ENCODE measurements at regions not wholly inside any gene's neighbourhood (a gene's known extent, or its start where the extent isn't known, plus 50 kb on each side); places are given as distances from the start of the nearest gene placed in this dataset.

- no peaks in the 10 kb centered on the region for H3K9me3 ChIP-seq (ENCODE audit: control insufficient read depth, low read length)
- no peak overlapping the region for H3K14ac ChIP-seq (ENCODE audit: low read length in 2 of 2)
- no peak overlapping the region for H2BK5ac ChIP-seq (ENCODE audit: low read depth, low read length, poor library complexity, severe bottlenecking)
- no peak overlapping the region for H2AK5ac ChIP-seq (ENCODE audit: low read length, severe bottlenecking)
- DNase-seq, result peak; percentile 89
- H3K36me3 ChIP-seq (ENCODE audit: control insufficient read depth in 1 of 2, insufficient read depth in 2 of 2, low read depth in 1 of 2, low read length in 2 of 2), result no peaks in the 10 kb centered on the region
- no peaks in the 10 kb centered on the region for H3K79me1 ChIP-seq (replicated peaks; ENCODE audit: low read length, poor library complexity, severe bottlenecking)
- H3K27me3 ChIP-seq (ENCODE audit: control insufficient read depth in 1 of 2, insufficient read depth in 1 of 2, low read length in 2 of 2), result no peaks in the 10 kb centered on the region
- H3K23ac ChIP-seq (ENCODE audit: low read length in 2 of 2), result no peak overlapping the region
- no peak overlapping the region for H2AFZ ChIP-seq (ENCODE audit: low read depth, low read length)
- H2BK120ac ChIP-seq (ENCODE audit: low read depth, low read length), result no peak overlapping the region
- no peak overlapping the region for H3K27ac ChIP-seq (ENCODE audit: low read length, poor library complexity, severe bottlenecking)
- no peak overlapping the region for H3K18ac ChIP-seq (ENCODE audit: low read depth in 1 of 2, low read length in 2 of 2)
- no peak overlapping the region for H4K8ac ChIP-seq (ENCODE audit: low read length)
- H3K4me3 ChIP-seq (ENCODE audit: insufficient read depth in 1 of 2, low read depth in 1 of 2, low read length in 2 of 2), result no peak overlapping the region
- 86% methylated on average over 2 of the region's 2 CpGs for WGBS
- H2BK15ac ChIP-seq (ENCODE audit: low read depth, poor library complexity, severe bottlenecking), result no peak overlapping the region
- no peak overlapping the region for H4K91ac ChIP-seq (ENCODE audit: low read length)
- H3K4me1 ChIP-seq (ENCODE audit: control insufficient read depth, insufficient read depth, low read depth, low read length), result peaks cover 4% of the 10 kb centered on the region
- no peak overlapping the region for H3K4me2 ChIP-seq (ENCODE audit: low read length, poor library complexity, severe bottlenecking)
- H3K9ac ChIP-seq (ENCODE audit: low read length), result no peak overlapping the region
- H3K4ac ChIP-seq (ENCODE audit: low read depth in 1 of 2, low read length in 2 of 2), result no peak overlapping the region
- H2BK12ac ChIP-seq (ENCODE audit: low read length in 2 of 2), result peak overlapping the region in 1 of 2 experiments; percentile 60
Measured at GRCh38 chr2:67255933-67256615, 141.1 kb upstream of the ETAA1 start.

- no peak overlapping the region for H3K4me3 ChIP-seq (ENCODE audit: insufficient read depth in 1 of 2, low read depth in 1 of 2, low read length in 2 of 2)
- H3K4me1 ChIP-seq (ENCODE audit: control insufficient read depth, insufficient read depth, low read depth, low read length), result peaks cover 4% of the 10 kb centered on the region
- no peak overlapping the region for H2BK15ac ChIP-seq (ENCODE audit: low read depth, poor library complexity, severe bottlenecking)
- no peak overlapping the region for H3K4me2 ChIP-seq (ENCODE audit: low read length, poor library complexity, severe bottlenecking)
- H3K27ac ChIP-seq (ENCODE audit: low read length, poor library complexity, severe bottlenecking), result no peak overlapping the region
- H3K18ac ChIP-seq (ENCODE audit: low read depth in 1 of 2, low read length in 2 of 2), result no peak overlapping the region
- H2BK5ac ChIP-seq (ENCODE audit: low read depth, low read length, poor library complexity, severe bottlenecking), result no peak overlapping the region
- H3K4ac ChIP-seq (ENCODE audit: low read depth in 1 of 2, low read length in 2 of 2), result no peak overlapping the region
- H4K8ac ChIP-seq (ENCODE audit: low read length), result no peak overlapping the region
- no peak overlapping the region for H4K91ac ChIP-seq (ENCODE audit: low read length)
- H3K9me3 ChIP-seq (ENCODE audit: control insufficient read depth, low read length), result no peaks in the 10 kb centered on the region
- H3K36me3 ChIP-seq (ENCODE audit: control insufficient read depth in 1 of 2, insufficient read depth in 2 of 2, low read depth in 1 of 2, low read length in 2 of 2), result no peaks in the 10 kb centered on the region
- no peak overlapping the region for H2AK5ac ChIP-seq (ENCODE audit: low read length, severe bottlenecking)
- peak; percentile 55 for DNase-seq
- no peak overlapping the region for H2BK120ac ChIP-seq (ENCODE audit: low read depth, low read length)
- no peak overlapping the region for H2AFZ ChIP-seq (ENCODE audit: low read depth, low read length)
- no peak overlapping the region for H2BK12ac ChIP-seq (ENCODE audit: low read length in 2 of 2)
- H3K14ac ChIP-seq (ENCODE audit: low read length in 2 of 2), result no peak overlapping the region
- WGBS, result no CpG with 5 or more reads among the region's 3 CpGs
- no peaks in the 10 kb centered on the region for H3K79me1 ChIP-seq (replicated peaks; ENCODE audit: low read length, poor library complexity, severe bottlenecking)
- H3K9ac ChIP-seq (ENCODE audit: low read length), result no peak overlapping the region
- H3K23ac ChIP-seq (ENCODE audit: low read length in 2 of 2), result no peak overlapping the region
- no peaks in the 10 kb centered on the region for H3K27me3 ChIP-seq (ENCODE audit: control insufficient read depth in 1 of 2, insufficient read depth in 1 of 2, low read length in 2 of 2)
Measured at GRCh38 chr2:67256892-67257291, 140.2 kb upstream of the ETAA1 start.

GRCh38 chr2:67258122-67258521, 139.0 kb upstream of the ETAA1 start:
- Histone ChIP-seq H3K9ac (ENCODE audit: low read length) (no peak overlapping the region), H2BK120ac (ENCODE audit: low read depth, low read length) (no peak overlapping the region), H3K14ac (ENCODE audit: low read length in 2 of 2) (no peak overlapping the region), H3K4me1 (ENCODE audit: control insufficient read depth, insufficient read depth, low read depth, low read length) (peaks cover 4% of the 10 kb centered on the region), H2BK12ac (ENCODE audit: low read length in 2 of 2) (peak overlapping the region in 1 of 2 experiments; percentile 79), H2AFZ (ENCODE audit: low read depth, low read length) (no peak overlapping the region), H3K27ac (ENCODE audit: low read length, poor library complexity, severe bottlenecking) (no peak overlapping the region), H3K36me3 (ENCODE audit: control insufficient read depth in 1 of 2, insufficient read depth in 2 of 2, low read depth in 1 of 2, low read length in 2 of 2) (no peaks in the 10 kb centered on the region), H4K8ac (ENCODE audit: low read length) (no peak overlapping the region), H2BK5ac (ENCODE audit: low read depth, low read length, poor library complexity, severe bottlenecking) (no peak overlapping the region), H3K27me3 (ENCODE audit: control insufficient read depth in 1 of 2, insufficient read depth in 1 of 2, low read length in 2 of 2) (no peaks in the 10 kb centered on the region), H3K23ac (ENCODE audit: low read length in 2 of 2) (no peak overlapping the region), H3K4ac (ENCODE audit: low read depth in 1 of 2, low read length in 2 of 2) (no peak overlapping the region), H2BK15ac (ENCODE audit: low read depth, poor library complexity, severe bottlenecking) (no peak overlapping the region), H2AK5ac (ENCODE audit: low read length, severe bottlenecking) (no peak overlapping the region), H3K79me1 (replicated peaks; ENCODE audit: low read length, poor library complexity, severe bottlenecking) (no peaks in the 10 kb centered on the region), H3K18ac (ENCODE audit: low read depth in 1 of 2, low read length in 2 of 2) (no peak overlapping the region), H3K4me3 (ENCODE audit: insufficient read depth in 1 of 2, low read depth in 1 of 2, low read length in 2 of 2) (no peak overlapping the region), H3K4me2 (ENCODE audit: low read length, poor library complexity, severe bottlenecking) (no peak overlapping the region), H4K91ac (ENCODE audit: low read length) (no peak overlapping the region), H3K9me3 (ENCODE audit: control insufficient read depth, low read length) (no peaks in the 10 kb centered on the region)
- no peak for DNase-seq
- 85% methylated on average over 4 of the region's 4 CpGs for WGBS

GRCh38 chr2:67258831-67259230, 138.3 kb upstream of the ETAA1 start:
- Histone ChIP-seq H2AK5ac (ENCODE audit: low read length, severe bottlenecking) (no peak overlapping the region), H4K91ac (ENCODE audit: low read length) (no peak overlapping the region), H3K4ac (ENCODE audit: low read depth in 1 of 2, low read length in 2 of 2) (no peak overlapping the region), H2BK15ac (ENCODE audit: low read depth, poor library complexity, severe bottlenecking) (no peak overlapping the region), H2BK120ac (ENCODE audit: low read depth, low read length) (no peak overlapping the region), H3K27me3 (ENCODE audit: control insufficient read depth in 1 of 2, insufficient read depth in 1 of 2, low read length in 2 of 2) (no peaks in the 10 kb centered on the region), H3K18ac (ENCODE audit: low read depth in 1 of 2, low read length in 2 of 2) (peak overlapping the region in 1 of 2 experiments; percentile 48), H3K36me3 (ENCODE audit: control insufficient read depth in 1 of 2, insufficient read depth in 2 of 2, low read depth in 1 of 2, low read length in 2 of 2) (no peaks in the 10 kb centered on the region), H3K4me3 (ENCODE audit: insufficient read depth in 1 of 2, low read depth in 1 of 2, low read length in 2 of 2) (no peak overlapping the region), H2BK5ac (ENCODE audit: low read depth, low read length, poor library complexity, severe bottlenecking) (no peak overlapping the region), H2AFZ (ENCODE audit: low read depth, low read length) (no peak overlapping the region), H4K8ac (ENCODE audit: low read length) (no peak overlapping the region), H3K14ac (ENCODE audit: low read length in 2 of 2) (no peak overlapping the region), H2BK12ac (ENCODE audit: low read length in 2 of 2) (peak overlapping the region; percentile 69 to 95), H3K9ac (ENCODE audit: low read length) (no peak overlapping the region), H3K9me3 (ENCODE audit: control insufficient read depth, low read length) (no peaks in the 10 kb centered on the region), H3K27ac (ENCODE audit: low read length, poor library complexity, severe bottlenecking) (no peak overlapping the region), H3K4me1 (ENCODE audit: control insufficient read depth, insufficient read depth, low read depth, low read length) (peaks cover 4% of the 10 kb centered on the region), H3K79me1 (replicated peaks; ENCODE audit: low read length, poor library complexity, severe bottlenecking) (no peaks in the 10 kb centered on the region), H3K4me2 (ENCODE audit: low read length, poor library complexity, severe bottlenecking) (no peak overlapping the region), H3K23ac (ENCODE audit: low read length in 2 of 2) (no peak overlapping the region)
- no peak for DNase-seq
- WGBS, result no CpG with 5 or more reads among the region's 1 CpG

Data from mesenchymal stem cell (in vitro differentiated cells and primary cell).